SK-N-SH (cell line): ENCODE measurements at regions not wholly inside any gene's neighbourhood (a gene's known extent, or its start where the extent isn't known, plus 50 kb on each side); places are given as distances from the start of the nearest gene placed in this dataset.

Experiments used
- CHD2 ChIP-seq: fragments of 150-350 bp; IDR thresholded peaks from 2 replicates; pipeline ENCODE4 v1.6.1; 2018; ENCODE audit warnings: low read length; ENCODE audit not compliant: partially characterized antibody
- CTCF ChIP-seq: fragments of 200-600 bp; sonication (generic); IDR thresholded peaks from 2 replicates; pipeline ENCODE4 v1.6.1; 2017; ENCODE audit warnings: antibody characterized with exemption, mild to moderate bottlenecking, moderate library complexity
- EP300 ChIP-seq, 2 experiments: IDR thresholded peaks; 2 replicates each; pipeline versions ENCODE4 v1.4.0 to v1.6.1; 2012; ENCODE audit warnings: borderline replicate concordance in 1 of 2, low read depth in 1 of 2, low read length in 1 of 2
- GABPA ChIP-seq: IDR thresholded peaks from 2 replicates; pipeline ENCODE4 v1.4.0; 2012; ENCODE audit warnings: low read depth, mild to moderate bottlenecking
- IRF3 ChIP-seq: fragments of 150-350 bp; IDR thresholded peaks from 2 replicates; pipeline ENCODE4 v1.6.1; 2016; ENCODE audit warnings: mild to moderate bottlenecking, low read depth, low read length
- MAX ChIP-seq: IDR thresholded peaks from 2 replicates; pipeline ENCODE4 v1.4.0; 2012; ENCODE audit warnings: low read depth
- PBX3 ChIP-seq: IDR thresholded peaks from 2 replicates; pipeline ENCODE4; 2012
- POLR2AphosphoS5 ChIP-seq: IDR thresholded peaks from 2 replicates; pipeline ENCODE4 v1.6.1; 2012; ENCODE audit warnings: low read depth, low read length
- RCOR1 ChIP-seq: fragments of 150-350 bp; IDR thresholded peaks from 2 replicates; pipeline ENCODE4 v1.6.1; 2017; ENCODE audit warnings: antibody characterized with exemption, low read length
- RFX5 ChIP-seq: IDR thresholded peaks from 2 replicates; pipeline ENCODE4 v1.6.1; 2012; ENCODE audit warnings: mild to moderate bottlenecking, improper control_type of control experiment, low read length
- SIN3A ChIP-seq: IDR thresholded peaks from 2 replicates; pipeline ENCODE4 v1.6.1; 2012; ENCODE audit warnings: low read depth, mild to moderate bottlenecking, low read length, moderate library complexity, borderline replicate concordance

- TF ChIP-seq MAX (no peak), CTCF (no peak), CHD2 (no peak), RFX5 (no peak), PBX3 (no peak), RCOR1 (no peak), POLR2AphosphoS5 (no peak), GABPA (no peak), IRF3 (no peak), SIN3A (no peak), EP300 (IDR thresholded peaks at IDR 0.05; ENCODE audit: borderline replicate concordance in 1 of 2, low read depth in 1 of 2, low read length in 1 of 2) (no peak)
Measured at GRCh38 chr2:144198116-144198515, 321.8 kb downstream of the ZEB2 start.
